SU-DHL-6 (cell line): ENCODE measurements at regions not wholly inside any gene's neighbourhood (a gene's known extent, or its start where the extent isn't known, plus 50 kb on each side); places are given as distances from the start of the nearest gene placed in this dataset.

Experiments used
- CTCF ChIP-seq: fragments of 200-600 bp; sonication (generic); IDR thresholded peaks from one replicate; pipeline ENCODE4 v1.5.1; 2017; ENCODE audit warnings: antibody characterized with exemption, mild to moderate bottlenecking, low read length, moderate library complexity; ENCODE audit not compliant: insufficient read depth, poor library complexity, severe bottlenecking
- EZH2phosphoT487 ChIP-seq: fragments of 200-600 bp; sonication (generic), shearing (Covaris generic); conservative IDR thresholded peaks from 2 replicates; pipeline ENCODE4 v1.6.1; 2018; ENCODE audit warnings: mild to moderate bottlenecking, antibody characterized with exemption, low read length, moderate library complexity, mixed read lengths

DNA sequence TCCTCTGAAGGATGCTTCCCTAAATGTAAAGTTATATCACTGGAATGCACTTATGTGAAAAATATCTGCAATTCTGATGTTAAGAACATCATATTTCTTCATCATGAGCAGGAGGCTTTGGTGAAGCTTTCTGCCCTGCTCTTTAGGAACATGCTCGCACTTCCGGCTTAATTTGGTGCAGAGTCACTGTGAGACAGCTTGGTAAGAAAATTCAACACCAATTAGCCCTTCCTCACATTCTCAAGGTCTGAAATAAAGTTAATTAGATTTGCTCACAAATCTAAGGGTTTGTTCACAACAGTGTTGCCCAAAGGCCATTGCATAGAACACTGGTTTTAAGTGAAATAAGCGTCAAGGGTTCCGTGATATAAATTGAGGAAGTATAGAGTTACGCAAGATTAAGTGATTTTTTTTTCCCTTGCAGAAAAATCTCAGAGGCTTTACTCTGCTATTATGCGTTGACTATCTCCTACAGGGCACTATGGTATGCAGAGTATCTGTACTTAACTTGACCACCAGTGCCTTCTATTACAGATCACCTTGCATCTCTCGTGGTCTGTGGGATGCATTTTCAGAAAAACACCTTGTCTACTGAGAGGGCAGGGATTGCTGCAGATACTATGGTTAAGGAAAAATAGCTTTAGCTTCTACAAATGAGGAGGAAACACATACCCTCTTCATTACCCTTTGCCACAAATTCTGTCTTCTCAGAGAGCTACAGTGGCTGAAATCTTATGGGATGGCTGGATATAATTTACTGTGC is 953.9 kb downstream of the TYW1 start:
- TF ChIP-seq CTCF = no peak
- TF ChIP-seq EZH2phosphoT487 = no peak
